Thyroid gland (tissue), 4 donors: ENCODE measurements at regions not wholly inside any gene's neighbourhood (a gene's known extent, or its start where the extent isn't known, plus 50 kb on each side); places are given as distances from the start of the nearest gene placed in this dataset.

Experiments
- CTCF ChIP-seq, 6 experiments: fragments of 200-600 bp in 3 of 6; fragments of 450-650 bp in 3 of 6; sonication (generic) in 3 of 6; IDR thresholded peaks; one replicate each; pipeline ENCODE4 v1.5.1; 2016 to 2019; ENCODE audit warnings: antibody characterized with exemption in 6 of 6, mild to moderate bottlenecking in 2 of 6, inconsistent platforms in 1 of 6, moderate library complexity in 1 of 6
- POLR2A ChIP-seq, 2 donors: fragments of 450-650 bp; IDR thresholded peaks; one replicate each; pipeline ENCODE4 v1.6.1; 2017; ENCODE audit warnings: antibody characterized with exemption in 2 of 2, mild to moderate bottlenecking in 2 of 2, moderate library complexity in 1 of 2

- TF ChIP-seq CTCF (IDR thresholded peaks at IDR 0.05) (no peak), POLR2A (IDR thresholded peaks at IDR 0.05) (no peak)
Measured at GRCh38 chr3:72391659-72392058, 456.6 kb downstream of the SHQ1 start.
